ENCODE measurements at regions not wholly inside any gene's neighbourhood (a gene's known extent, or its start where the extent isn't known, plus 50 kb on each side); places are given as distances from the start of the nearest gene placed in this dataset.

GRCh38 chr1:37137601-37138000 is 103.3 kb upstream of the GRIK3 start:
- no peak for TF ChIP-seq ZNF274 (IDR thresholded peaks at IDR 0.05; ENCODE audit: low read depth, low read length)
- TF ChIP-seq YY1 (IDR thresholded peaks at IDR 0.05; ENCODE audit: insufficient read depth, insufficient read length): no peak
